ENCODE measurements at regions not wholly inside any gene's neighbourhood (a gene's known extent, or its start where the extent isn't known, plus 50 kb on each side); places are given as distances from the start of the nearest gene placed in this dataset.
"Not testable (repeated sequence)": the region's sequence is repeated elsewhere in the genome, so short reads cannot be mapped to it uniquely, and the experiment has no call there.

GRCh38 chr1:235050911-235051360, 77.7 kb downstream of the TOMM20 start:
- no peaks in the 10 kb centered on the region for H3K27me3 ChIP-seq
- TF ChIP-seq Cebpa-rat (IDR thresholded peaks at IDR 0.05): no peak
- no peaks in the 10 kb centered on the region for H3K9me3 ChIP-seq (replicated peaks in 1 of 11)
- H3K4me3 ChIP-seq: no peak overlapping the region
- H3K36me3 ChIP-seq: no peaks in the 10 kb centered on the region
- H3K4me2 ChIP-seq: peak overlapping the region; percentile 48 to 78 (median 72)
- peaks cover 58 to 71% (median 61%) of the 10 kb centered on the region in 10 experiments for H3K4me1 ChIP-seq
- H3K27ac ChIP-seq: peak overlapping the region in 4 of 11 experiments; percentile 31 to 41 (median 37); a peak in 6 of 22 replicates
- peak overlapping the region in 2 of 11 experiments; percentile 19 to 30; a peak in 1 of 22 replicates for H3K9ac ChIP-seq
- H4K20me1 ChIP-seq: no peaks in the 10 kb centered on the region

- H3K27me3 ChIP-seq; H3K9me3 ChIP-seq (replicated peaks in 1 of 11); H3K4me3 ChIP-seq; H3K36me3 ChIP-seq; H4K20me1 ChIP-seq: not testable (repeated sequence)
- H3K9ac ChIP-seq: peak overlapping the region in 4 of 11 experiments; percentile 21 to 50 (median 33); a peak in 8 of 22 replicates
- H3K4me2 ChIP-seq: peak overlapping the region; percentile 57 to 78 (median 74)
- peaks cover 59 to 78% (median 68%) of the 10 kb centered on the region in 10 experiments for H3K4me1 ChIP-seq
- peak overlapping the region in 8 of 11 experiments; percentile 23 to 69 (median 44); a peak in 14 of 22 replicates for H3K27ac ChIP-seq
These were observed 78.8 kb downstream of the TOMM20 start for GRCh38 chr1:235049716-235050378.

GRCh38 chr1:235049217-235049616, 79.4 kb downstream of the TOMM20 start:
- Histone ChIP-seq H3K4me3 (no peak overlapping the region), H3K4me1 (peaks cover 59 to 78% (median 68%) of the 10 kb centered on the region in 10 experiments), H3K36me3 (no peaks in the 10 kb centered on the region), H3K27ac (peak overlapping the region in 8 of 11 experiments; percentile 23 to 69 (median 40); a peak in 14 of 22 replicates), H3K4me2 (peak overlapping the region; percentile 57 to 78 (median 74); a peak in 20 of 22 replicates), H3K9ac (peak overlapping the region in 4 of 11 experiments; percentile 21 to 50 (median 28); a peak in 6 of 22 replicates), H3K27me3 (no peaks in the 10 kb centered on the region), H3K9me3 (replicated peaks in 1 of 11) (no peaks in the 10 kb centered on the region), H4K20me1 (no peaks in the 10 kb centered on the region)
- TF ChIP-seq Cebpa-rat (IDR thresholded peaks at IDR 0.05): no peak

- Histone ChIP-seq H3K4me2 (peak overlapping the region; percentile 57 to 78 (median 74)), H3K9ac (peak overlapping the region in 7 of 11 experiments; percentile 3 to 59 (median 47); a peak in 6 of 22 replicates), H3K36me3 (no peaks in the 10 kb centered on the region), H3K27ac (peak overlapping the region; percentile 8 to 76 (median 63); a peak in 21 of 22 replicates), H3K27me3 (no peaks in the 10 kb centered on the region), H3K4me3 (no peak overlapping the region), H3K9me3 (replicated peaks in 1 of 11) (no peaks in the 10 kb centered on the region), H3K4me1 (peaks cover 49 to 69% (median 62%) of the 10 kb centered on the region in 10 experiments), H4K20me1 (no peaks in the 10 kb centered on the region)
- no peak for TF ChIP-seq Cebpa-rat (IDR thresholded peaks at IDR 0.05)
These were observed 81.2 kb downstream of the TOMM20 start for GRCh38 chr1:235047331-235047871.

GRCh38 chr1:235045921-235046601, 82.6 kb downstream of the TOMM20 start:
- Histone ChIP-seq H3K9me3 (replicated peaks in 1 of 11) (no peaks in the 10 kb centered on the region), H3K27ac (peak overlapping the region in 5 of 11 experiments; percentile 8 to 32 (median 24); a peak in 4 of 22 replicates), H3K9ac (0 out of 22 replicates have a peak overlapping the region, but pooled peaks of 1 of the 11 experiments have one; percentile 24), H3K27me3 (no peaks in the 10 kb centered on the region), H3K4me2 (peak overlapping the region in 9 of 11 experiments; percentile 6 to 49 (median 37); a peak in 16 of 22 replicates), H3K4me1 (peaks cover 49 to 60% (median 55%) of the 10 kb centered on the region in 10 experiments), H4K20me1 (no peaks in the 10 kb centered on the region), H3K4me3 (no peak overlapping the region), H3K36me3 (no peaks in the 10 kb centered on the region)
- no peak for TF ChIP-seq Cebpa-rat (IDR thresholded peaks at IDR 0.05)

- peak overlapping the region in 8 of 11 experiments; percentile 6 to 49 (median 39); a peak in 15 of 22 replicates for H3K4me2 ChIP-seq
- no peak for TF ChIP-seq Cebpa-rat (IDR thresholded peaks at IDR 0.05)
- H3K4me3 ChIP-seq: no peak overlapping the region
- H3K9me3 ChIP-seq (replicated peaks in 1 of 11): peaks cover 0 to 3% (median 2%) of the 10 kb centered on the region in 11 experiments; a peak in 12 of 22 replicates
- no peaks in the 10 kb centered on the region for H3K27me3 ChIP-seq
- no peaks in the 10 kb centered on the region for H4K20me1 ChIP-seq
- peaks cover 42 to 60% (median 49%) of the 10 kb centered on the region in 10 experiments for H3K4me1 ChIP-seq
- H3K36me3 ChIP-seq: no peaks in the 10 kb centered on the region
- peak overlapping the region in 4 of 11 experiments; percentile 8 to 32 (median 23); a peak in 2 of 22 replicates for H3K27ac ChIP-seq
- H3K9ac ChIP-seq: 0 out of 22 replicates have a peak overlapping the region, but pooled peaks of 1 of the 11 experiments have one; percentile 24
These were observed 83.5 kb downstream of the TOMM20 start for GRCh38 chr1:235045034-235045690.

GRCh38 chr1:235043234-235043633, 85.4 kb downstream of the TOMM20 start:
- peaks cover 4 to 20% (median 17%) of the 10 kb centered on the region in 11 experiments; a peak in 19 of 22 replicates for H3K9me3 ChIP-seq (replicated peaks in 1 of 11)
- no peaks in the 10 kb centered on the region for H3K27me3 ChIP-seq
- no peaks in the 10 kb centered on the region for H4K20me1 ChIP-seq
- H3K36me3 ChIP-seq: no peaks in the 10 kb centered on the region; a peak in 1 of 22 replicates
- H3K4me3 ChIP-seq: no peak overlapping the region
- H3K4me1 ChIP-seq: peaks cover 26 to 43% (median 33%) of the 10 kb centered on the region in 10 experiments
- TF ChIP-seq Cebpa-rat (IDR thresholded peaks at IDR 0.05): no peak
- no peak overlapping the region for H3K4me2 ChIP-seq
- no peak overlapping the region for H3K9ac ChIP-seq
- H3K27ac ChIP-seq: no peak overlapping the region

GRCh38 chr1:235038701-235039100, 89.9 kb downstream of the TOMM20 start:
- Histone ChIP-seq H3K4me1 (peaks cover 0 to 42% (median 8%) of the 10 kb centered on the region in 10 experiments; a peak in 10 of 20 replicates), H4K20me1 (no peaks in the 10 kb centered on the region), H3K9me3 (replicated peaks in 1 of 11) (peaks cover 4 to 28% (median 25%) of the 10 kb centered on the region in 11 experiments; a peak in 19 of 22 replicates), H3K4me2 (no peak overlapping the region), H3K9ac (no peak overlapping the region), H3K4me3 (no peak overlapping the region), H3K27ac (no peak overlapping the region), H3K36me3 (no peaks in the 10 kb centered on the region; a peak in 1 of 22 replicates), H3K27me3 (no peaks in the 10 kb centered on the region)
- no peak for TF ChIP-seq Cebpa-rat (IDR thresholded peaks at IDR 0.05)
